ENCODE measurements at regions not wholly inside any gene's neighbourhood (a gene's known extent, or its start where the extent isn't known, plus 50 kb on each side); places are given as distances from the start of the nearest gene placed in this dataset.

GRCh38 chr1:14504517-14504916 is 94.0 kb upstream of the KAZN start:
- no peak for DNase-seq

DNA sequence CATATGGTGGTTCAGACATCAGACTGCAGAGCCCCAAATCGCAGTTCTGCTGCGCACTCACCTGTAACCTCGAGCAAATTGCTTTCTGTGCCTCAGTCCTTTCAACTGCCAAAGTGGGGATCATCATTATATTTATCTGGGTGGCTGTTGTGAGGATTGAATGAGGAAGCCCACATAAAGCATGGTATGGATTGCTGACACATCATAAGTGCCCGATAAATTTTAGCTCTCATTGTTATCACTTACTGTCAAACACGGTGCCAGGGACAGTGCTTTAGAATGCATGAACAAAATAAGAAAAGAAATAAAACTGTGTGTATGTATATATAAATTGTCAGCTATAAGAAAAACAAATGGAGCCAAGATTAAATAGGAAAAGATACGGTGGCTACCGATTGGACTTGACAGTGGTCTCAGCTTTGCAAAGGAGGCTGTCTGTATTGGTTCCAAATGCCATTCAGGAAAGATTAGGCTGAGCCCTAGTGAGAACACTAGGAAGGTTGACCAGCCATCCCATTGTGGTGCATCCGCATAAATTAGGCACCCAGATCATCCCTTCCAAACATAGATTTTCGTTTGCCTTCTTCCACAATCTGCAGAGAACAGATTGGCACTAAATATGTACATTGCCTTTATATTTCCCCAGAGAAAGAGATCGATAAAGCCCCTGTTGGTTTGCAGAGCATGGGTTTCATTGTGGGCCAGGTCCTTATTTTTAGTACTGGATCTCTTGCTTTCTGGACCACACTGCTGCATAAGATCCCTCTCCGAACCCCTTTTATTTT is 91.8 kb upstream of the KAZN start:
- no peak for DNase-seq

- DNase-seq, result no peak
These were observed 91.2 kb upstream of the KAZN start for GRCh38 chr1:14507262-14507661.

- DNase-seq, result no peak
These were observed 89.9 kb upstream of the KAZN start for GRCh38 chr1:14508613-14509012.

DNA sequence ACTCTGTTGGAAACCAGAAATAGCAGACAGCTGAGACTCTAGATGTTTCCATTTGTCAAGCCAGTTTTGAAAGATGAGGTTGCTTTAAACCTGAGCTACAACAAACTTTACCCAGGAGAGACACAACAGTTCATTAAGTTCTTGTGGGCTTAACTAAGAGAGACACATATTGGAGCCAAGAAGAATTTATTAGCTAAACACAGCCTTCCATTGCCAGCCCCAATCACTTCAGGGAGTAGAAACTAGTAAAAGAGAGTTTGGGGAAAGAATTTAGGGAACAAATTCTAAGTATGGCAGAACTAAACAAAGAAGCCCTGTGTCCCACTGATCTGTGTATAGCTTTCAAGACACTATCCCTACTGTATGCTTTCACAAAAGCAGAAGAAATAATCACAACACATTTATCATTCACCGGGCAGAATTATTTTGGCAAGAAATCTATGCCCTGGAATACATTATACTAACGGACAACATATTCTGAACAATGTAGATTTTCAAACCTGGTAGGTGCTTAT is 87.3 kb upstream of the KAZN start:
- DNase-seq, result no peak

DNA sequence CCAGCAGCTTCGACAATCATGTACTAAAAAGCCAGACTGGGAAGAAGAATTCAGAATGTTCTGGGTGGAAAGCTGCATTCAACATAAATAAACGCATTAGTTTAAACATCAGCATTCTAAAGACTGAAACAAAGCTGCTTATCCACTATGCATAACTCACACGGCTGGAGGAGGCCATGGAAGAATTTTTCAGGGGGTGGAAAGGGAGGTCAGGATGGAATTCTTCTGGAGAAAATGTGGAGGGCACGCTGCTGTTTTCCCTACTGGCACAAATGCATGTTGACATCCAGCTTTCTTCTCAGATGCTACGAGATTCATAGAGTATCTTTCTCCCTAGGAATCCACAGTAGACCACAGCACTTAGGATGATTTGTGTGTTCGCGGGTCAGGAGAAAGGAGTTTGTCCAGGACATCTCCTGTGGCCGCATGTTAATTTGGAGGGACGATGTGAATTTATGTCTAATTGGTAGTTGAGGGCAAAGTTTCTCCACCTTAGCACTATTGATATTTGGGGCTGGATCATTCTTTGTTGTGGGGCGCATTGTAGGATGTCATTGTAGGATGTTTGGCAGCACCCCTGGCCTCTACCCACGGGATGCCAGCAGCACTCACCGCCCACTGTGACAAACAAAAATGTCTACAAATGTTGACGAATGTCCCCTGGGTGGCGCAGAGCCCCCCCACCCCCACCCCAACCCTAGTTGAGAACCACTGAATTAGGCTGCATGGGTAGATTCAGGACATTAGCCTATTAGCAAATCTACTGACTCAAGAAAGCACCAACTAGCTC is 86.5 kb upstream of the KAZN start:
- DNase-seq, result no peak

DNA sequence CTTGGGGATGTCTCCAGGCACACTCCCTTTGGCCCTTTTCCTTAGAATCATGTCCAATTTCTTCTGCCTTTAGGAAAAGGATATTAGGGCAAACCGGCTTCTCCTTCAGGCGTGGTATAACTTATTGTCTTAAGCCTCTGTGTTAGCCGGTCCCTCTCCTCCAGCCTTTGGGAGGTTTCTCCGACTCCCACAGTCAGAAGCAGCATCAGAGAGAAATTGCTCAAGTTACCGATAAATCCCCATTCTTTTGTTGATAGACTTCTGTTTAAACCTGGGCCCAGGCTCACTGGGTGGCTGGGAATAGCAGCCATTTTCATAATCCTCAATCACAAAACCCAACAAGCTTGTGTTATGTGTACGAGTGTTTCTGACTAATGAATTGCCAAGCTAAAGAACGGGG is 85.4 kb upstream of the KAZN start:
- DNase-seq, result no peak

- DNase-seq, result no peak
These were observed 83.7 kb upstream of the KAZN start for GRCh38 chr1:14514739-14515138.

DNA sequence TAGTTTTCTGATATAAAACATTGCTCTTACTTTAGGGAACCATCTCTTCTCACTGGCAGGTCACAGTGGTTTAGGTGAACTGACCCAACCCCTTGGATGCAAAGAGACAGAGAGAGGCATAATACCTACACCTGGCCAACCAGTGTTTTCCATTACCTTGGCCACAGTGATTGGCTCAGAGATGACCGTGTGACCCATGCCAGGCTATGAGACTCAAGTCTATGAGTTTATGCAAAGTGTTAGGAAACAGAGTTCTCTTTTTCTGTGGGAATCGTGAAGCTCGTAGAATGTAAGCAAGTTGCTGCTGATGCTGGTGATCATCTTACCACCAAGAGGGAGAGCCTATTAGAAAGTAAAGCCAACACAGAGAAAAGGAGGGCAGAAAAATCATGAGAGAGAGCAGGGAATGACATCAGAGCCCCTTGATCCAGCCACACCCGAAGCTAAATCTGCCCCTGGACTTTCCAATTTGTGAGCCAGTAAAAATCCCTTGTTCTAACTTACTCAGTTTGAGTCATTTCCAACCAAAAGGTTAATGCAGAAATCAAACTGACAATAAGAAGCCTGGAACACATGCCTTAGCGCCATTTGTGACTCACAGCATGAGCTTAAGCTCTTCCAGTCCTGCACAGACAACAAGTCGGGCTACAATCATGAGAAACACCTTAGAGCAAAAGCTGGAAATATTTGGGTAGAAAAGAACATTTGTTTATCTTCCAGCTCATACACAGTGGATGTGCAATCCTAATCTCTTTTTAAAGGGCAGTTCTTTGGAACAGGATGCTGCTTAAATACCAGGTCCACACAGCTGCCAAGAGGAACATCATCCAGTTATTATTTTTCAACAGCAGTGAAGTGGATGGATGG is 81.3 kb upstream of the KAZN start:
- no peak for DNase-seq

GRCh38 chr1:14517841-14518180 is 80.7 kb upstream of the KAZN start:
- no peak for DNase-seq

GRCh38 chr1:14519976-14520375 is 78.5 kb upstream of the KAZN start:
- DNase-seq, result no peak

GRCh38 chr1:14520514-14521163 is 77.8 kb upstream of the KAZN start:
- no peak for DNase-seq

DNA sequence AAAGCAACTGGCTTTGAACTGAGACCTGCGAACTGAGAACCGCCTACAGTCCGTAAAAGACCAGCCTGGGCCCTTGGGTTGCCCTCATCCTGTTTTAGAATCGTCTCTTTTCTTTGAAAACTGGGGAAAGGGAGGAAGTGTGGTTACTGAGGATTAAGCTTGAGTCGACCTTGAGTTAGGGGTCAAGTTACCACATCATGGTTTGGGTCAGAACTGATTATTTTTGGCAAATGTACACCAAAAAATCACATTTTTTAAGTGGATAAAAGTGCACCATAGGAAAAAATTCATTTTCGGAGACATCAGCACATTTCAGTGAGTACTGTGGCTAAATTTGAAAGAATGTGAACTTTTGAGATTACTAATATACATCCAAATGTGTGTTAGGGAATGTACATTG is 76.9 kb upstream of the KAZN start:
- no peak for DNase-seq

DNA sequence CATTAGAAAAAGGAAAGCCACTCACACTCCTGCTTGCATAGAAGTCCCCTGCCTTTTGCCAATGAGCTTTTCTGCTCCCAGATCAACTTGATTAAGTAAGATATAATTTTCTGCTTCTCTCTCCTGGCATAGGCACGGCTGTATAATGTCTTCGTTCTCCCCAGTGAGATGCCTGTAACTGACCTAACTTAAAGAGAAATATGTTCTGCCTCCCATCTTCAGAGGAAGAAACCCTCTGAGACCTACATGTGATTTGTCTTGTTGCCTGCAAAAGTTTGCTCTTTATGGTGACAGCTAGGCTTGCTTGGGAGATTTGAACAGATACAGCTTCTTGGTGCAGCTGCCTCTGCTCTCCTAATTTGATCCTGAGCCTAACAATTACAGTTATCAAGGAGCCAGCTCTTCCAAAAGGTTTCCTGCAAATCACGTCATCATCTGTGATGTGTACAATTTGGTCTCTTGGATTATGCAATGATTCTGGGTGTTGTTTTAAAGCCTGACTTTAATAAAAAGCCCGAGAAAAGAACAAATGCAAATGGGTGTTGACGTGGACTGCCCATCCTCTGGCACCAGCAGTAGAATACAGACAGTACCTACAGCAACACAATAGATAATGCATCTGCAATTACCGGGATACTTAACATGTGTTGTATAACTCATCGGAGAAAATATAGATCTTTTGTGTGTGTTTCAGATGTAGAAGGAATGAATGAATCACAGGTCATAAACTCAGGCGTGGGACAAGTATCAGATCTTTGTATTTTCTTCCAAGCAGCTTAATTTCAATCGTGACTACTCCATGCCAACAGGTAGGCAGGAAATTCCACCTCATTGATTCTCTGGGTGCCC is 76.2 kb upstream of the KAZN start:
- no peak for DNase-seq

DNA sequence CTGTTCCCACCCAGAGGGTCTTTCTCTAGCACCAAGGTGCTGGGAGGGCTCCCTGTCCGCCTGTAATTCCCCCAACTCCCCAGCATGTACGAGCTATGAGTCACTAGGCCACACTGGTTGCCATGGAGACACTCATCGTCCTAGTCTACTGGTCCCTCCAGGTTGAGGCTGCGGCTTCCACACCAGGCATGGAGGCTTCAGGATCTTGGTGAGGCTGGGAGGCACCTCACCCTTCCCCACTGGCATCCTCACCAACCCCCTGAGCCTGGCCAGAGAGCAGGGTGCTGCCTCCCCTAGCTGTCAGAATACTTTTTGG is 75.6 kb upstream of the KAZN start:
- DNase-seq, result no peak

- DNase-seq, result no peak
These were observed 73.5 kb upstream of the KAZN start for GRCh38 chr1:14524826-14525636.

GRCh38 chr1:14529475-14529874 is 69.0 kb upstream of the KAZN start:
- no peak for DNase-seq

- DNase-seq, result no peak
These were observed 67.0 kb upstream of the KAZN start for GRCh38 chr1:14531519-14531918.

DNA sequence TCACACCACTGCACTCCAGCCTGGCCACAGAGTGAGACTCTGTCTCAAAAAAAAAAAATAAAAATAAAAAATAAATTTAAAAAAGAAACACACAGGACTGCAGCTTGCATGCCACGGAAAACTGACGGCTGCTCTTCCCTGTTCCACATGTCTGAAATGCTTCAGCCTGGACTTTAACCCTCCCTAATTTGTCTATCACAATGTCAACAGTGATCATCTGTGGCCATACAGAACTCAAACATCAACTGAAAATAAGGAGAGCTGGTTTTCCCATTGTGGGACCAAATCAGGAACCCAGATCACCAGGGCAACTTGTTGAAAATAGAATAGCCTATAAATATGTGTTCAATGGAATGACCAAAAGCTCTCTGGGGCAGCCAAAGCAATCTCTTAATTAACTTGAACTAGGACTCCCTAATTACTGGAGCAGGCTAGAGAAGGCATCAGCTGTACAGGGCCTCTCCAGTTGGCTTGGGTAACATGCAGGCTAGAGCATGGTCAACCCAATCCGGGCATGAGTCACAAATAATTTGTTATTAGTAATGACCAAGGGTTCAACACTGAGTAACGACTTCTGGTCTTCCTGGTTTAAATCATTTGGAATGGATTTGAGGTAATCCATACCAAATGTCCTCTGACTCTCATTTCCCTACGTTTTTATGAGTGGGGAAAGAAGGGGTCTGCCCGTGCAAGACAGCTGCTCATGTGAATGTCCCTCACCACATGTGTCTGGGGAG is 62.7 kb upstream of the KAZN start:
- DNase-seq, result no peak

DNA sequence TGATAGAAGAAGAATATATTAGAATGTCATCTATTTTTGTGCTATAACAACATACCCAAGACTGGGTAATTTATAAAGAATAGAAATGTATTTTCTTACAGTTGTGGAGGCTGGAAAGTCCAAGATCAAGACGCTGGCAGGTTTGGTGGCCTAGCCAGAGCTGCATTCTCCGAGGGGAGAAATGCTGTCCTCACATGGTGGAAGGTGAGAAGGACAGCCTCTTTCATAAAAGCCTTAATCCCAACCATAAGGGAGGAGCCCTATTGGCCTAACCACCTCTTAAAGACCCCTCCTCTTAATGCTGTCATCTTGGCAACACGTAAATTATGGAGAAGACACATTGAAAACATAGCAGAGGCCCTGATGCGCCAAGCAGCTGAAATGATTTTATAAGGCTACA is 60.1 kb upstream of the KAZN start:
- DNase-seq, result no peak
